ENCODE measurements at regions not wholly inside any gene's neighbourhood (a gene's known extent, or its start where the extent isn't known, plus 50 kb on each side); places are given as distances from the start of the nearest gene placed in this dataset.

- DNase-seq = no peak
Measured at GRCh38 chr6:126607289-126607688, 267.4 kb downstream of the CENPW start.

DNA sequence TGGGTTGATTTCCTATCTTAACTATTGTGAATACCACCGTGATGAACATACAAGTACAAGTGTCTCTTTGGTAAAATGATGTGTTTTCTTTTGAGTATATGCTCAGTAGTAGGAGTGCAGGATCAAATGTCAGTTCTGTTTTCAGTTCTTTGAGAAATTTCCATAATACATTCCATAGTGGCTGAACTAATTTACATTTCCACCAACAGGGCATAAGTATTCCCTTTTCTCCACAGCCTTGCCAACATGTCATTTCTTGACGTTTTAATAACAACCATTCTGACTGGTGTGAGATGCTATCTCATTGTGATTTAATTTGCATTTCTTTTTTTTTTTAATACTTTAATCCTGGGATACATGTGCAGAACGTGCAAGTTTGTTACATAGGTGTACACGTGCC, 268.8 kb downstream of the CENPW start:
- DNase-seq = no peak

GRCh38 chr6:126614642-126615504, 275.0 kb downstream of the CENPW start:
- no peak for DNase-seq

DNA sequence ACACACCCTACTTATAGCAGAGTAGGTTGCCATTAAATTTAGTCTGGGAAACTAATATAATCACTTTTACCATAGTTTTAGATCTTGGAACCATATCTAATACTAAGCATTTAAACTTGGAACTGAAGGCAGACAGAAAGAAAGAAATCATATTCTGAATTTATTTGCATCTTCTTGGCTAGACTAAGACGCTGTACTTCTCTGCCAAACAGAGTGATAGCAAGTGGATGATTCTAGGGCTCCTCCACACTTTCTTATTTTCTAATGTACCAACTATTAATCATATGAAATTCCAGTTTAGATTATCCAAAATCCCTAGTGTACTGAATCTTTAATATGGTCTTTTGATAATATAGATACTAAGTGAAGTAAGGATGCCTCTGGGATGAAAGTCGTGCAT, 277.0 kb downstream of the CENPW start:
- no peak for DNase-seq

DNA sequence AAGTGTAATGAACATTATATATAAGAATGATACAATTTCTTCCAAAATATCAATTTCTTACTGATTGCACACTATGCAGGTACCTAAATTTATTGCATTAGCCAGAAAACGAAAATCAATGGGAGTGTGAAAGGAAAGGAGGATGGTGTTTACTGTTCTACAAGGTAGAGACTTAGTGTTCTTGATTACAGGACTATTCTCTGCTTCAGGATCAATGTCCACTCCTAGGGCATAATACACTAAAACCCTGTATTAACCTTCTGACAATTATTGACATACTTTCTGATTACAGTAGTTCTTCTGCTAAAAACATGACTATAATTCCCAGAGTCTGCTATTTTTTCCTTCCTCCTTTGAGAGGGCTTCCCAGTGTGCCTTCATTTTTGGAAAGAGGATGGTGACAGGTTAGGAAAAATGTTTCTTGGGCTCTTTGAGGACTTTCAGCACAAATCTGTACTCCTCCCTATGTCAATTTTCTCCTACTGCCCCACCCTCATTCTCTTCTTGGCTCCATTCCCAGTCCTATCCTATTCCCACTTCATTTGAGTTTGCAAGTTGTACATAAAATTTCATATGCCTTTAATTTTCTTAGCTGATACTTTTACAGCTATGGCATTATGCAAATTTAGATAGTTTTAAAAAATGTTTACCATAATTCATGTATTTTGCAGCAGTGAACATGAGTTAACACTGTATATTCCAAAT, 278.9 kb downstream of the CENPW start:
- DNase-seq = no peak

DNA sequence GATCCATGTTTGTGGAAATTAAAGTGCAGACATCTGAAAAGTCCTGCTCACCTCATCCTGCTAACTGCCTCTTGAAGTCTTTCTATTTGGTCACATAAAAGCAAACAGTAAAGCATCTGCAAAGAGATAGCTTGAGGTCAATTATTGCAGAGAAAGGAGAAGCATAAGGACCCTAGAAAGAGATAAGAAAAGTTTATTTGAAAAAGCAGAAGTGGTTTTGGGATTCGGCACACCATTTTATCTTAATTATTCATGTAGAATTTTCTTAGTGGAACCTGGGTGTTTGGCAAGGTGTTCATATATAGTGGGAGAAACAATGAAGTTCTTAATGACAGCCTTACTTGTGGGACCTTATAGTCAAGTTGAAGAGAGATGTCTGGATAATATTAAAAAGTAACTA, 280.8 kb downstream of the CENPW start:
- no peak for DNase-seq

DNA sequence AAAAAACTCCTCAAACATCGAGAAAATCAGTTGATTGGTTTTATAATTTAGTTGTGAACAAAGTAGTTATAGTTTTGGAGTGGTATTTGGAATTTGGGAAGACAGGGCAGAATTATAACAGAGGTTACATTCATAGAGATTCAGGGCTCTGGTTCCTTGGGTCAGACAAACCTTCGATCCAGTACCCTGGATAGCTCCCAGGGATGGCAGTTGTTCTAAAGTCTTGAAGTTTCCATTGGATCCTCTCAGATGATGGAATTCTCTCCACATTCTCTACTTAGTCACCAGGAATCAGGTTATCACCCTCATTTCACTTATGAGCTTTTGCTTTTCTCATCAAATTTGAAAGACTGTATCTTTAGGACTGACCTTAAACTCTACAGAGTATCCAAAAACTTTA, 285.1 kb downstream of the CENPW start:
- DNase-seq = no peak

DNA sequence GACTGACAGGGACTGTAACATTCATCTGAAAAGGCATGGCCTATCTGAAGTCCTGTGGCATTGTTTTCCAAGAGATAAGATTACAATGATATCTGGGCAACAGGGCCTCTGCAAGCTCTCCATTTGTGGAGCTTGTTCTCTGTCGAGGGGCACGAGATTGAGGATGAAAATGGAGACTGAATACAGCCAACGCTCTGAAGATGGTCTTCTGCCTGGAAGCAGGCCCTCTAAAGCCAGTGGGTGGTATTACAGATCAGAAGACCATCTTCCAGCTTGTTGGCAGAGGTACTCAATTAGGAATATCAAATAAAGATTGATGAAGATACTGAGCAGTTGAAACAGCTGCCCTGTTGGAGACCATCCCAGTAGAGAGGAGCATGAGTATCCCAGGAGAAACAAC, 288.2 kb downstream of the CENPW start:
- no peak for DNase-seq

DNA sequence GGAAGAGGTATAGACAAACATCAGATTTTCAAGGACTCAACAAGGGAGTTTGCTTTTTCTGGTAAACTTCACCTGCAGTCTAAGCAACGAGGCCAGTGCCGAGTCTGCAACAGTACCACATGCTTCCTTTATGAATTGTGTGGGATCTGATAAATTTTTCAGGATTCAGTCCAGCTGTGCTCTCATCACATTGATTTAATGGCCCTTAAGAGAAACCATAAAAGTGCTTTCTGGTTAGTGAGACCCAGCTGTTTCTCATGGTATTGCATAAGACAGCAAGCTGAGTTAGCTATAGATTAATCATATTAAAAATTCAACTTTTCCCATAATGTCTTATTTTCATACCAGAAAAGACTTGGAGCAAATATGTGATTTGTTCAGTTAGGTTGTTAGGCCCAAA, 291.4 kb downstream of the CENPW start:
- DNase-seq = no peak

GRCh38 chr6:126632271-126632670, 292.4 kb downstream of the CENPW start:
- DNase-seq = no peak

DNA sequence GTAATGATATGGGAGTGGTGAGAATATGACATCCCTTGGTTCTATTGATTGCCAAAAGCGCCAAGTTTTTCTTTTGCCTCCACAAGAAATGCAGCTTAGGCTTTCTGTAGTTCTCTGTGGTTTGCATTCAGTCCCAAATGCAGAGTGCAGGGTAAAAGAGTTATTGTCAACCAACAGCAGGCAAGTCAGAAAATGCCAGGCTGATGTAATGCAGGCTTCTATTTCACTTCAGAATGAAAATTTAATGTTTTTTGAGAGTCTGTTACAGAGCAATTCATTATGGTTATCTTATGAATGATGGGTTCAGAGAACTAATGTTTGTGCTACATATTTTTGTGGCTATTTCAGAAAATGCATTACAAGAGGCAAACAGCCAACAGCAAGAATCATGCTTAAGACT, 293.5 kb downstream of the CENPW start:
- DNase-seq = no peak

- DNase-seq = no peak
Measured at GRCh38 chr6:126640356-126640755, 300.4 kb downstream of the CENPW start.

DNA sequence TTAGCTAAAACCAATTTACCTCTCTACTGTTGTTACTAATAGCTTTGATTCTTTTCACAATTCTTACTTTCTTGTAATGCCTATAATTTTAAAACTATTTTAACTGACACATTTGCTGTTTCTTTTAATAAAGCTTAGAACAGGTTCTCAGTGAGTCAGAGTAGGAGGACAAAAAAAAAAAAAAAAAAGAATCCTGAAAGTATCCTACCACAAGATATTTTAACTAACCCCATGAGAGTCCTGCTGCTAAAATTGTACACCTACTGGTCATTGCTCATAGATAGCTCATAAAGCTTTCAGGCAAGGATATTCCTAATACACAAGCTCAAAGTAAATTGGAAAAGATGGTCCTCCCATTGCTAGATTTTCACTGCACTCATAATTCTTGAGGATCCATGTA, 301.0 kb downstream of the CENPW start:
- no peak for DNase-seq

DNA sequence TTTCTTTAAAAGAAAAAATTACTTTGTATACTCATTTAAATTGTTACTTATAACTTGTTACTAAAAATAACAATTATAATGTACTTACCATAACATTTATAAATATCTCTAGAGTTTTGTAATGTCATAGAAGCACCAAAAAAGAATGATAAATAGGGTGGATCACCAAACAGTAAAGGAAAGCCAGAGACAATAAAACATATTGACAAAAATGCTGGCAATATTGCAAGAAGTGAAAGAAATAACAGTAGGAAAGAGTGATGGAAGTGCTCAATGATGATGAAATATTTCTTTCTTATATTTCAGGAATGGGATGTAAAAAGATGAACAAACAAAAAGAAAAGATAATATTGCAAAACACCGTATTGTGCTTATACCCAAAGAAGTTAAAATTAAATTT, 301.7 kb downstream of the CENPW start:
- DNase-seq = no peak

- DNase-seq = no peak
Measured at GRCh38 chr6:126643352-126643751, 303.4 kb downstream of the CENPW start.

DNA sequence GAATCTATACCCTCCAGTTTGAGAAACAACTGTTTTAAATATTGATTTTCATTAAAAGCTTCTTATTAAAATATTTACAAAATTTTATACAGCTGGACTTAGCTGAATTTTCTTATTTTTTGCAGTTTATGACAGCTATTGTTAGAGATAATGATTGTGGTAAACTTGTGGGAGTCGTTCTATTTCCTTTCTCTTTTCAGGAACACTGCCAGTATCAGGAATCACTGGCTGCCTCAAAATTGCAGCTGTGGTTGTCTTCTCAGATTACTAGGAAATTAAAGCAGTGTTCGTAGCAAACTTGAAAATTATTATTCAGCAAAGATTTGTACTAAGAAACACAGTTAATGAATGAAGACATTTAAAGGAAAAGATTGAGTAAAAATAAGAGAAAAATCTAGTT, 311.0 kb downstream of the CENPW start:
- no peak for DNase-seq

- DNase-seq = no peak
Measured at GRCh38 chr6:126657561-126658175, 317.8 kb downstream of the CENPW start.

GRCh38 chr6:126660376-126660775, 320.5 kb downstream of the CENPW start:
- DNase-seq = no peak

DNA sequence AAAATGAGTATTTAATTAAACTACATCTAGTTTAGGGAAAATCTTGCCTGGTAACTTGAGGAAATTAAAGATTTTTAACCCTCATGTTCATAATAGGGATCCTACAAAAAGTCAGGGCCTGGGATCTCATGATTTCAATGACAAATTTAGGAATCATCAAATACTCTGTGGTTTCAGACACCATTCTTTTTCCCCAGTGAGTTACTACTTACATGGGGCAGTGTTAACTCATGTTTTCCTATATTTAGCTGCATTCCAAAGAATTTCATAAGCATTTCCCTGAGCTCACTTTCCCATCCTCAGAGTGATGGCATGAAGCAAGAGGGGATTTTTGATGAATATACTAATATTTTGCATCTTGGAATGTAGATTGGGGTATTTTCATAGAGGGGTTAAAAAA, 321.7 kb downstream of the CENPW start:
- DNase-seq = no peak

DNA sequence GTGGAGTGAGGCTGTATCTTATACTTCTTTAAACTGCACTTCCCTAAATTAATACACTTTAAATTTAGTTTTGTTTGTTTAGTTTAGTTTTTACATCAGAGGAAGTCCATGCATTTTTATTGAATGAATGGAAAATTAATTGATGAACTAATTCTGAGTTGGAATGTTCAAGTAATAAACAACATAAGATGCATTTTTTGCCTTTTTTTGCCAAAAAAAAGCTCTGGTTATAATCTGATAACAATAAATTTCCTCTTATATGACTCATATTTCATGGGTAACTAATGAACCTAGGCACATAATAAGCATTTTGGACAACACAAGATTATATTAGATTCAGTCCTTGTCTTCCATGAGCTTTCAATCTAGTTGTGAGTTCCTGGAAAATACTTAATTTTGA, 323.1 kb downstream of the CENPW start:
- no peak for DNase-seq

- no peak for DNase-seq
Measured at GRCh38 chr6:126664271-126664670, 324.4 kb downstream of the CENPW start.

DNA sequence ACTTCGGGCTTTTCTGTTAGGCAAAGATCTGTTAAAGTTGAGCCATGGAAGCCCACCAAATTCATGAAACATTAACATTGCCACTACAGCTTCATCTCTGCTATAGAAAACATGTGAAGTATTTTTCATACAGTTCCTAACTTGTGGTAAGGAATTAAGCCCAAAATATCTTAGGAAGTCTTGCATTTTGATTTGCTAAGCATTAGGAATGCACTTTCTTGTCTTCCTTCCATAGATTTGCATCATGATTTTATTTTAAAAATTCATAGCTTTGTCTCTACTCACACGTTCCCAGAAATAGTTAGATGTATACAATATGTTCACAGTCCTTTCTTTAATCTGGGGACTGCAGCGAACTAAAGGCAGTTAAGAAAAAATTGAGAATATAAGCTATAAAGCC, 325.6 kb downstream of the CENPW start:
- no peak for DNase-seq

DNA sequence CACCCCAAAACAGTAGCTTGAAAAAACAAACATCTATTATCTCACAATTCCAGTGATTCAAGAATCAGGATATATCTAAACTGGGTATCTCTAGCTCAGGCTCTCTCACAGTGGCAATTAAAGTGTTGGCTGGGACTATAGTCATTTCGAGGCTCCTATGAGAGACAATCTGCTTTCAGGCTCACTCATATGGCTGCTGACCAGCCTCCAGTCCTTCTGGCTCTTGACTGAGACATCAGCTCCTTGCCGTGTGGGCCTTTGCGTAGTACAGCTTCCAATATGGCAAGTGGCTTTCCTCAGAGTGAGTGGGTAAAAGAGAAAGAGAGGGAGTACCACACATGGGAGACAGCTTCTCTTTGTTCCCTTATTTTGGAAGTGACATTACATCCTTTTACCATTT, 327.2 kb downstream of the CENPW start:
- DNase-seq = no peak

Data from amygdala (tissue), 56 donors.